ENCODE measurements at regions not wholly inside any gene's neighbourhood (a gene's known extent, or its start where the extent isn't known, plus 50 kb on each side); places are given as distances from the start of the nearest gene placed in this dataset.

DNA sequence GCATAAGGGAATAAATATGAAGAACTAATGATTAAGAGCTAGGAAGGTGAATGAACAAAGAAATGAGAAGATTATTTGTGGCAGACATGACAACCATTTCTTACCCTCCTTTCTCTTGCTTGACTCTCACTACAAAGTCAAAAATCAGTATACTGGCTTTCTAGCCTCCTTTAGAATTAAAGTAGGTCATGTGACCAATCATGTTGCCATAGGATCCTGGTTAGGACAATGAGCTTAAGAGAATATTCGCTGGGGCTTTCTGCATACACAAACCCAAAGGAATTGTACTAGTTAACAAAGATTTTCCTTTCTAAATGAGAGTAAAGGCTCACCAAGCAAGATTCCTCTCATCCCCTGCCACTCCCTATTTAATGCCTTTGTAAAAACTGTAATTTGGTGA lies 76.0 kb upstream of the ID4 start:
- TF ChIP-seq, protein P1, sequence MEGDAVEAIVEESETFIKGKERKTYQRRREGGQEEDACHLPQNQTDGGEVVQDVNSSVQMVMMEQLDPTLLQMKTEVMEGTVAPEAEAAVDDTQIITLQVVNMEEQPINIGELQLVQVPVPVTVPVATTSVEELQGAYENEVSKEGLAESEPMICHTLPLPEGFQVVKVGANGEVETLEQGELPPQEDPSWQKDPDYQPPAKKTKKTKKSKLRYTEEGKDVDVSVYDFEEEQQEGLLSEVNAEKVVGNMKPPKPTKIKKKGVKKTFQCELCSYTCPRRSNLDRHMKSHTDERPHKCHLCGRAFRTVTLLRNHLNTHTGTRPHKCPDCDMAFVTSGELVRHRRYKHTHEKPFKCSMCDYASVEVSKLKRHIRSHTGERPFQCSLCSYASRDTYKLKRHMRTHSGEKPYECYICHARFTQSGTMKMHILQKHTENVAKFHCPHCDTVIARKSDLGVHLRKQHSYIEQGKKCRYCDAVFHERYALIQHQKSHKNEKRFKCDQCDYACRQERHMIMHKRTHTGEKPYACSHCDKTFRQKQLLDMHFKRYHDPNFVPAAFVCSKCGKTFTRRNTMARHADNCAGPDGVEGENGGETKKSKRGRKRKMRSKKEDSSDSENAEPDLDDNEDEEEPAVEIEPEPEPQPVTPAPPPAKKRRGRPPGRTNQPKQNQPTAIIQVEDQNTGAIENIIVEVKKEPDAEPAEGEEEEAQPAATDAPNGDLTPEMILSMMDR (conservative IDR thresholded peaks at IDR 0.05) = no peak
- no peak for TF ChIP-seq ZFX (IDR thresholded peaks at IDR 0.05)
